SK-N-SH (cell line): ENCODE measurements at regions not wholly inside any gene's neighbourhood (a gene's known extent, or its start where the extent isn't known, plus 50 kb on each side); places are given as distances from the start of the nearest gene placed in this dataset.

Experiments
- CTCF ChIA-PET: fragments of 300-600, 350-600 bp; formaldehyde crosslinking; extraction: SDS; loops from one replicate; lab custom pipeline; 2021; lab: Yijun Ruan, JAX
- POLR2A ChIA-PET: fragments of 350-600 bp; sonication (Branson Sonifier 250); formaldehyde crosslinking; extraction: SDS; loops from one replicate; lab custom pipeline; 2020; ENCODE audit warnings: antibody characterized with exemption, inconsistent platforms; lab: Yijun Ruan, JAX
- DNase-seq: peaks from one replicate; pipeline ENCODE4 v3.0.0; 2012
- H2AFZ ChIP-seq: fragments of 200-600 bp; sonication (generic); 2 replicates; pipeline ENCODE4 v1.8.1; 2016; ENCODE audit warnings: antibody characterized with exemption, mild to moderate bottlenecking, low read depth
- H3F3A ChIP-seq: fragments of 200-600 bp; sonication (generic); replicated peaks from 2 replicates; pipeline ENCODE3; 2016; ENCODE audit warnings: antibody characterized with exemption, mild to moderate bottlenecking; ENCODE audit not compliant: insufficient read depth
- H3K27ac ChIP-seq, 2 experiments: fragments of 200-500 bp in 1 of 2; fragments of 200-600 bp in 1 of 2; sonication (Bioruptor generic) in 1 of 2; sonication (generic), shearing (Covaris generic) in 1 of 2; 2 replicates each; pipeline versions ENCODE4 v1.5.1 to v1.6.1; 2014 to 2016; ENCODE audit warnings: low read depth in 2 of 2, inconsistent platforms in 1 of 2, low read length in 1 of 2, mild to moderate bottlenecking in 1 of 2, mixed read lengths in 1 of 2
- H3K27me3 ChIP-seq: fragments of 200-600 bp; sonication (generic), shearing (Covaris generic); 2 replicates; pipeline ENCODE4 v1.6.1; 2016; ENCODE audit warnings: mixed run types; ENCODE audit not compliant: insufficient read depth
- H3K36me3 ChIP-seq, 2 experiments: fragments of 200-500 bp in 1 of 2; fragments of 200-600 bp in 1 of 2; sonication (Bioruptor generic) in 1 of 2; sonication (generic) in 1 of 2; replicated peaks in 1 of 2; 2 replicates each; pipeline versions ENCODE3 to v1.5.1; 2014 to 2016; ENCODE audit warnings: low read length in 1 of 2, mild to moderate bottlenecking in 1 of 2; ENCODE audit not compliant: insufficient read depth in 2 of 2, control insufficient read depth in 1 of 2
- H3K4me1 ChIP-seq, 2 experiments: fragments of 200-500 bp in 1 of 2; fragments of 200-600 bp in 1 of 2; sonication (Bioruptor generic) in 1 of 2; sonication (generic), shearing (Covaris generic) in 1 of 2; 2 replicates each; pipeline versions ENCODE4 v1.5.1 to v1.6.1; 2014 to 2016; ENCODE audit warnings: low read depth in 1 of 2, low read length in 1 of 2, mixed run types in 1 of 2; ENCODE audit not compliant: insufficient read depth in 2 of 2, control insufficient read depth in 1 of 2
- H3K4me2 ChIP-seq: fragments of 200-600 bp; sonication (generic), shearing (Covaris generic); 2 replicates; pipeline ENCODE4 v1.6.1; 2017; ENCODE audit warnings: mixed run types
- H3K4me3 ChIP-seq, 2 experiments: fragments of 200-500 bp in 1 of 2; fragments of 200-600 bp in 1 of 2; sonication (Bioruptor generic) in 1 of 2; sonication (generic), shearing (Covaris generic) in 1 of 2; 2 replicates each; pipeline versions ENCODE4 v1.5.1 to v1.8.1; 2014 to 2016; ENCODE audit warnings: low read depth in 2 of 2, inconsistent platforms in 1 of 2, low read length in 1 of 2, mild to moderate bottlenecking in 1 of 2, mixed read lengths in 1 of 2, moderate library complexity in 1 of 2
- H3K79me2 ChIP-seq: fragments of 200-600 bp; sonication (generic); 2 replicates; pipeline ENCODE4 v1.8.1; 2017; ENCODE audit warnings: mild to moderate bottlenecking; ENCODE audit not compliant: insufficient read depth
- H3K9ac ChIP-seq: fragments of 200-600 bp; sonication (generic); 2 replicates; pipeline ENCODE4 v1.6.1; 2017; ENCODE audit warnings: mixed run types
- H3K9me2 ChIP-seq: fragments of 200-600 bp; sonication (generic); 2 replicates; pipeline ENCODE4 v1.6.1; 2017; ENCODE audit warnings: mixed run types
- H3K9me3 ChIP-seq: fragments of 200-600 bp; sonication (generic); 2 replicates; pipeline ENCODE4 v1.6.1; 2017; ENCODE audit warnings: mixed run types, mild to moderate bottlenecking, moderate library complexity
- H4K20me1 ChIP-seq: fragments of 200-600 bp; sonication (generic); 2 replicates; pipeline ENCODE4 v1.6.1; 2017; ENCODE audit warnings: mild to moderate bottlenecking, mixed run types; ENCODE audit not compliant: insufficient read depth
- CTCF ChIP-seq: fragments of 200-600 bp; sonication (generic); IDR thresholded peaks from 2 replicates; pipeline ENCODE4 v1.6.1; 2017; ENCODE audit warnings: antibody characterized with exemption, mild to moderate bottlenecking, moderate library complexity
- ELF1 ChIP-seq: IDR thresholded peaks from 2 replicates; pipeline ENCODE4 v1.4.0; 2012
- EP300 ChIP-seq, 2 experiments: IDR thresholded peaks; 2 replicates each; pipeline versions ENCODE4 v1.4.0 to v1.6.1; 2012; ENCODE audit warnings: borderline replicate concordance in 1 of 2, low read depth in 1 of 2, low read length in 1 of 2
- FOSL2 ChIP-seq: IDR thresholded peaks from 2 replicates; pipeline ENCODE4 v1.4.0; 2012; ENCODE audit warnings: low read depth, mild to moderate bottlenecking, moderate library complexity, borderline replicate concordance
- FOXM1 ChIP-seq: IDR thresholded peaks from 2 replicates; pipeline ENCODE4 v1.4.0; 2012; ENCODE audit warnings: low read depth, mild to moderate bottlenecking
- IRF3 ChIP-seq: fragments of 150-350 bp; IDR thresholded peaks from 2 replicates; pipeline ENCODE4 v1.6.1; 2016; ENCODE audit warnings: mild to moderate bottlenecking, low read depth, low read length
- MXI1 ChIP-seq: IDR thresholded peaks from 2 replicates; pipeline ENCODE4 v1.6.1; 2012; ENCODE audit warnings: mild to moderate bottlenecking, low read depth, low read length, improper control_type of control experiment
- NRF1 ChIP-seq: IDR thresholded peaks from 2 replicates; pipeline ENCODE4 v1.6.1; 2012; ENCODE audit warnings: low read depth, mild to moderate bottlenecking, low read length
- PBX3 ChIP-seq: IDR thresholded peaks from 2 replicates; pipeline ENCODE4; 2012
- RAD21 ChIP-seq: IDR thresholded peaks from 2 replicates; pipeline ENCODE4 v1.6.1; 2012; ENCODE audit warnings: mild to moderate bottlenecking, low read length
- RCOR1 ChIP-seq: fragments of 150-350 bp; IDR thresholded peaks from 2 replicates; pipeline ENCODE4 v1.6.1; 2017; ENCODE audit warnings: antibody characterized with exemption, low read length
- RFX5 ChIP-seq: IDR thresholded peaks from 2 replicates; pipeline ENCODE4 v1.6.1; 2012; ENCODE audit warnings: mild to moderate bottlenecking, improper control_type of control experiment, low read length
- RXRA ChIP-seq: IDR thresholded peaks from 2 replicates; pipeline ENCODE4 v1.4.0; 2012; ENCODE audit warnings: low read depth, mild to moderate bottlenecking, borderline replicate concordance
- SIN3A ChIP-seq: IDR thresholded peaks from 2 replicates; pipeline ENCODE4 v1.6.1; 2012; ENCODE audit warnings: low read depth, mild to moderate bottlenecking, low read length, moderate library complexity, borderline replicate concordance
- TAF1 ChIP-seq: IDR thresholded peaks from 2 replicates; pipeline ENCODE4 v1.6.1; 2012; ENCODE audit warnings: low read depth, mild to moderate bottlenecking, low read length, moderate library complexity, borderline replicate concordance
- TCF12 ChIP-seq: IDR thresholded peaks from 2 replicates; pipeline ENCODE4 v1.4.0; 2012
- TEAD4 ChIP-seq: IDR thresholded peaks from 2 replicates; pipeline ENCODE4 v1.4.0; 2012; ENCODE audit warnings: mild to moderate bottlenecking, borderline replicate concordance; ENCODE audit not compliant: insufficient read depth
- USF1 ChIP-seq: IDR thresholded peaks from 2 replicates; pipeline ENCODE4 v1.4.0; 2012; ENCODE audit warnings: low read depth, borderline replicate concordance
- YY1 ChIP-seq: IDR thresholded peaks from 2 replicates; pipeline ENCODE4 v1.4.0; 2012; ENCODE audit warnings: low read depth, mild to moderate bottlenecking
- ZBTB33 ChIP-seq: IDR thresholded peaks from 2 replicates; pipeline ENCODE4 v1.4.0; 2012; ENCODE audit warnings: low read depth, borderline replicate concordance
- WGBS: methylation state at CpG from one replicate; pipeline ENCODE4 v1.1.6; 2017; ENCODE audit warnings: low lambda C conversion rate; 5-methylcytosine and 5-hydroxymethylcytosine counted together

GRCh38 chr1:67886076-67886475 is 52.8 kb upstream of the GNG12 start:
- no peaks in the 10 kb centered on the region for H3K27me3 ChIP-seq
- H4K20me1 ChIP-seq, result no peaks in the 10 kb centered on the region
- no peaks in the 10 kb centered on the region for H3K9me2 ChIP-seq
- TF ChIP-seq RXRA (no peak), TAF1 (no peak), PBX3 (no peak), RFX5 (no peak), IRF3 (no peak), NRF1 (no peak), CTCF (no peak), MXI1 (no peak), USF1 (no peak), RAD21 (no peak), SIN3A (no peak), ELF1 (no peak), TEAD4 (no peak), RCOR1 (no peak)
- TF ChIP-seq, all 33 proteins: peak for 0
- Histone ChIP-seq H3F3A (peaks cover 28% of the 10 kb centered on the region), H3K4me1 (peaks cover 14 to 27% of the 10 kb centered on the region in 2 experiments), H3K9me3 (no peaks in the 10 kb centered on the region), H2AFZ (no peak overlapping the region), H3K4me2 (no peak overlapping the region), H3K9ac (no peak overlapping the region), H3K4me3 (no peak overlapping the region), H3K27ac (no peak overlapping the region), H3K36me3 (no peaks in the 10 kb centered on the region), H3K79me2 (no peaks in the 10 kb centered on the region)
- WGBS, result 100% methylated on average over 2 of the region's 2 CpGs
- CTCF ChIA-PET, result interaction anchor here (1.3 to 1.8 kb wide), 2 partner anchors 32 to 165 kb away, joined by 3 to 5 read pairs; no protein-coding TSS in a partner anchor
- POLR2A ChIA-PET, result no interaction called here
- no peak for DNase-seq

- H3K4me3 ChIP-seq, result no peak overlapping the region
- peaks cover 5 to 14% of the 10 kb centered on the region in 2 experiments; a peak in 3 of 4 replicates for H3K4me1 ChIP-seq
- peak overlapping the region in 1 of 2 experiments; percentile 97; a peak in 2 of 4 replicates for H3K27ac ChIP-seq
- DNase-seq, result no peak
- H3F3A ChIP-seq, result peaks cover 21% of the 10 kb centered on the region
- peak overlapping the region; percentile 61 for H2AFZ ChIP-seq
- no peaks in the 10 kb centered on the region for H4K20me1 ChIP-seq
- no peak overlapping the region for H3K4me2 ChIP-seq
- H3K79me2 ChIP-seq, result no peaks in the 10 kb centered on the region
- ChIA-PET POLR2A (no interaction called here), CTCF (interaction anchor here (0.8 kb wide), 1 partner anchor 21 kb away, joined by 4 read pairs; no protein-coding TSS in a partner anchor)
- peak overlapping the region; percentile 66; the same call in 1 of the 2 replicates for H3K9ac ChIP-seq
- no peaks in the 10 kb centered on the region for H3K9me3 ChIP-seq
- H3K27me3 ChIP-seq, result no peaks in the 10 kb centered on the region
- no peaks in the 10 kb centered on the region for H3K9me2 ChIP-seq
- 24% methylated on average over 2 of the region's 2 CpGs for WGBS
- no peaks in the 10 kb centered on the region for H3K36me3 ChIP-seq
- peak in 1 of 2 experiments; percentile 83; a peak in 2 of 4 replicates for TF ChIP-seq EP300 (IDR thresholded peaks at IDR 0.05; ENCODE audit: borderline replicate concordance in 1 of 2, low read depth in 1 of 2, low read length in 1 of 2)
- TF ChIP-seq ZBTB33, result 0 out of 2 replicates have a peak, but pooled peaks have one; percentile 26
- TF ChIP-seq TCF12, result peak; percentile 69
- TF ChIP-seq CTCF, result no peak
- peak; percentile 12; the same call in 1 of the 2 replicates for TF ChIP-seq RXRA
- TF ChIP-seq FOXM1, result no peak
- peak; percentile 55; the same call in 1 of the 2 replicates for TF ChIP-seq YY1
- TF ChIP-seq FOSL2, result peak; percentile 96
These were observed 49.8 kb upstream of the GNG12 start for GRCh38 chr1:67883069-67883468.
